Loucy (cell line): ENCODE measurements at regions not wholly inside any gene's neighbourhood (a gene's known extent, or its start where the extent isn't known, plus 50 kb on each side); places are given as distances from the start of the nearest gene placed in this dataset.
"Not testable (repeated sequence)": the region's sequence is repeated elsewhere in the genome, so short reads cannot be mapped to it uniquely, and the experiment has no call there.

ENCODE experiments used
- H2AFZ ChIP-seq: fragments of 200-600 bp; sonication (generic); 2 replicates; pipeline ENCODE4 v1.6.0; 2016; ENCODE audit warnings: antibody characterized with exemption, mild to moderate bottlenecking, low read length, moderate library complexity
- H3F3A ChIP-seq: fragments of 200-600 bp; 2 replicates; pipeline ENCODE4 v1.6.0; 2016; ENCODE audit warnings: antibody characterized with exemption, low read depth, mild to moderate bottlenecking
- H3K27me3 ChIP-seq: fragments of 200-600 bp; sonication (generic); 2 replicates; pipeline ENCODE4 v1.6.1; 2014; ENCODE audit warnings: low read length, mild to moderate bottlenecking; ENCODE audit not compliant: insufficient read depth, poor library complexity, severe bottlenecking
- H3K36me3 ChIP-seq: fragments of 200-600 bp; sonication (generic); 2 replicates; pipeline ENCODE4 v1.6.1; 2016; ENCODE audit warnings: low read length; ENCODE audit not compliant: insufficient read depth
- H3K4me1 ChIP-seq: fragments of 200-600 bp; sonication (generic); 2 replicates; pipeline ENCODE4 v1.5.1; 2014; ENCODE audit warnings: low read length, mild to moderate bottlenecking; ENCODE audit not compliant: insufficient read depth, poor library complexity, severe bottlenecking
- H3K4me2 ChIP-seq: fragments of 200-600 bp; sonication (generic); 2 replicates; pipeline ENCODE4 v1.6.0; 2014; ENCODE audit warnings: antibody characterized with exemption, low read length, low read depth, mild to moderate bottlenecking; ENCODE audit not compliant: poor library complexity, severe bottlenecking
- H3K4me3 ChIP-seq: fragments of 200-600 bp; sonication (generic); 2 replicates; pipeline ENCODE4 v1.5.1; 2014; ENCODE audit warnings: low read length, mild to moderate bottlenecking, mixed read lengths; ENCODE audit not compliant: poor library complexity, severe bottlenecking
- H3K79me2 ChIP-seq: fragments of 200-600 bp; sonication (generic); 2 replicates; pipeline ENCODE4 v1.6.1; 2014; ENCODE audit warnings: low read length; ENCODE audit not compliant: insufficient read depth
- H3K9ac ChIP-seq: fragments of 200-600 bp; sonication (generic); 2 replicates; pipeline ENCODE4 v1.6.0; 2014; ENCODE audit warnings: mild to moderate bottlenecking, low read depth, low read length, moderate library complexity; ENCODE audit not compliant: poor library complexity, severe bottlenecking
- H3K9me2 ChIP-seq: fragments of 200-600 bp; sonication (generic); replicated peaks from 2 replicates; pipeline ENCODE4 v1.6.1; 2016; ENCODE audit warnings: low read depth, low read length, mixed read lengths
- H3K9me3 ChIP-seq: fragments of 200-600 bp; sonication (generic); 2 replicates; pipeline ENCODE4 v1.6.1; 2014; ENCODE audit warnings: mild to moderate bottlenecking, antibody characterized with exemption, low read length, low read depth; ENCODE audit not compliant: insufficient read depth
- H4K20me1 ChIP-seq: fragments of 200-600 bp; sonication (generic); 2 replicates; pipeline ENCODE4 v1.6.0; 2014; ENCODE audit warnings: antibody characterized with exemption, low read length, mild to moderate bottlenecking; ENCODE audit not compliant: insufficient read depth, poor library complexity, severe bottlenecking
- EZH2phosphoT487 ChIP-seq: fragments of 200-600 bp; IDR thresholded peaks from 2 replicates; pipeline ENCODE4 v1.6.1; 2018; ENCODE audit warnings: antibody characterized with exemption, mild to moderate bottlenecking, moderate library complexity, borderline replicate concordance
- TF ChIP-seq, protein P1 (sequence below): fragments of 200-600 bp; sonication (generic); conservative IDR thresholded peaks from 2 replicates; pipeline ENCODE4 v1.5.1; 2014; ENCODE audit warnings: mild to moderate bottlenecking, antibody characterized with exemption, low read length

DNA sequence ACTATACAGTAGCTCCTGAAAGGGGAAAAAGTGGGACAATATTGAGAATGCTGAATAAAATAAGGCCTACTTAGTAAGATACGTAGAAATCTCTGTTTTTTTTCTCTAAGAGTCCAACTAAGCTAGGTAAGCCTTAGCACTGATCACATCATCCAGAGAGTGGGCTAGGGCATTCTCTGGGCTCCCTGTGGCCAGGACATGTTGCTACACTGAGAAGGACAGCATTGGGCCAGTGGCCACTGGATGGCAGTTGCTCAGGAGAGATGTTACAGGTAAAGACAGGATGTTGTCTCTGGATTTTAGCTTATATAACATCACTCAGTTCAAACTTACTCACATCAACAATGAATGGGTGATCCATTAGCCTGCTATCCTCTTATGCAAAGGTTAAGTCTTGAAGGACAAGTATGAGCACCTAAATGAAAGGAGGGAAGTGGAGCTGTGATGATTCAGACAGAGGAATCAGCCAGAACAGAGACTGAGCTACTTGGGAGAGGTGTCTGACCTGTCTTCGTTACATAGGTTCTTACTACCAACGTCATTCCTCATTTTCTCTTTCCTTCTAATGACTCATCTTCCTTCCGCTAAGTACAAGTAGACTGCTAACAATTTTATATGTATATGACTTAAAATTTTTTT, 226.6 kb upstream of the ADCY2 start:
- no peaks in the 10 kb centered on the region for H3K9me2 ChIP-seq
- H3K4me3 ChIP-seq, result no peak overlapping the region
- H3K36me3 ChIP-seq, result no peaks in the 10 kb centered on the region
- no peaks in the 10 kb centered on the region for H3F3A ChIP-seq
- no peaks in the 10 kb centered on the region for H3K79me2 ChIP-seq
- H3K27me3 ChIP-seq, result no peaks in the 10 kb centered on the region
- no peak overlapping the region for H3K9ac ChIP-seq
- no peaks in the 10 kb centered on the region for H3K4me1 ChIP-seq
- H2AFZ ChIP-seq, result no peak overlapping the region
- H3K9me3 ChIP-seq, result no peaks in the 10 kb centered on the region
- TF ChIP-seq, protein P1, sequence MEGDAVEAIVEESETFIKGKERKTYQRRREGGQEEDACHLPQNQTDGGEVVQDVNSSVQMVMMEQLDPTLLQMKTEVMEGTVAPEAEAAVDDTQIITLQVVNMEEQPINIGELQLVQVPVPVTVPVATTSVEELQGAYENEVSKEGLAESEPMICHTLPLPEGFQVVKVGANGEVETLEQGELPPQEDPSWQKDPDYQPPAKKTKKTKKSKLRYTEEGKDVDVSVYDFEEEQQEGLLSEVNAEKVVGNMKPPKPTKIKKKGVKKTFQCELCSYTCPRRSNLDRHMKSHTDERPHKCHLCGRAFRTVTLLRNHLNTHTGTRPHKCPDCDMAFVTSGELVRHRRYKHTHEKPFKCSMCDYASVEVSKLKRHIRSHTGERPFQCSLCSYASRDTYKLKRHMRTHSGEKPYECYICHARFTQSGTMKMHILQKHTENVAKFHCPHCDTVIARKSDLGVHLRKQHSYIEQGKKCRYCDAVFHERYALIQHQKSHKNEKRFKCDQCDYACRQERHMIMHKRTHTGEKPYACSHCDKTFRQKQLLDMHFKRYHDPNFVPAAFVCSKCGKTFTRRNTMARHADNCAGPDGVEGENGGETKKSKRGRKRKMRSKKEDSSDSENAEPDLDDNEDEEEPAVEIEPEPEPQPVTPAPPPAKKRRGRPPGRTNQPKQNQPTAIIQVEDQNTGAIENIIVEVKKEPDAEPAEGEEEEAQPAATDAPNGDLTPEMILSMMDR, result no peak
- no peak for TF ChIP-seq EZH2phosphoT487
- no peaks in the 10 kb centered on the region for H4K20me1 ChIP-seq
- no peak overlapping the region for H3K4me2 ChIP-seq

DNA sequence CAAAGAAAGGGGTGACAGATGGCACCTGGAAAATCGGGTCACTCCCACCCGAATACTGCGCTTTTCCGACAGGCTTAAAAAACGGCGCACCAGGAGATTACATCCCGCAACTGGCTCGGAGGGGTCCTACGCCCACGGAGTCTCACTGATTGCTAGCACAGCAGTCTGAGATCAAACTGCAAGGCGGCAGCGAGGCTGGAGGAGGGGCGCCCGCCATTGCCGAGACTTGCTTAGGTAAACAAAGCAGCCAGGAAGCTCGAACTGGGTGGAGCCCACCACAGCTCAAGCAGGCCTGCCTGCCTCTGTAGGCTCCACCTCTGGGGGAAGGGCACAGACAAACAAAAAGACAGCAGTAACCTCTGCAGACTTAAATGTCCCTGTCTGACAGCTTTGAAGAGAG, 225.2 kb upstream of the ADCY2 start:
- not testable (repeated sequence) for H3K4me2 ChIP-seq

DNA sequence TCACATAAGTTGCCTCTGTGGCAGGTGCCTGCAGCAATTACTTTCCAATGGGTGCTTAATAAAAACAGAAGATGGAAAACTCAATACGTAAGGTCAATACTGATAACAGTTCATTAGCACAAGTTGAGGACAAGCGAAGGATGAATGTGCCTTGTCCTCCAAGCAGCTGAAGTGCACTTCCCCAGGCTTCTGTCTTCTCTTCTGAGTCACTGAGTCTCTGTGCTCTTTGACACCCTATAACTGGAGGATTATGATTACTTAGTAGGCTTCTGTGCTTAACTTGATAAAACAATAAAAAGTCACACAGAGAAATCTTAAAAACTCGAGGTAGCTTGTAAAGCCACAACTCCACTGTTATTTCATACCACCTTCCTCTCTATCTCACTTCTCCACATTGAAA, 216.6 kb upstream of the ADCY2 start:
- H3K9me2 ChIP-seq, result no peaks in the 10 kb centered on the region
- H3K79me2 ChIP-seq, result no peaks in the 10 kb centered on the region
- H4K20me1 ChIP-seq, result no peaks in the 10 kb centered on the region
- no peaks in the 10 kb centered on the region for H3K27me3 ChIP-seq
- no peaks in the 10 kb centered on the region for H3K36me3 ChIP-seq
- TF ChIP-seq, protein P1, result no peak
- no peak for TF ChIP-seq EZH2phosphoT487
- no peaks in the 10 kb centered on the region for H3K9me3 ChIP-seq
- no peak overlapping the region for H2AFZ ChIP-seq
- no peak overlapping the region for H3K9ac ChIP-seq
- no peak overlapping the region for H3K4me2 ChIP-seq
- no peaks in the 10 kb centered on the region for H3K4me1 ChIP-seq
- no peaks in the 10 kb centered on the region for H3F3A ChIP-seq
- H3K4me3 ChIP-seq, result no peak overlapping the region

More for the DNA sequence above, 225.2 kb upstream of the ADCY2 start:
- H3K4me3 ChIP-seq, H4K20me1 ChIP-seq, H3F3A ChIP-seq, H3K36me3 ChIP-seq, H3K9me2 ChIP-seq, H3K4me1 ChIP-seq, H3K9me3 ChIP-seq, H3K9ac ChIP-seq, H2AFZ ChIP-seq, H3K27me3 ChIP-seq, H3K79me2 ChIP-seq: not testable (repeated sequence)

DNA sequence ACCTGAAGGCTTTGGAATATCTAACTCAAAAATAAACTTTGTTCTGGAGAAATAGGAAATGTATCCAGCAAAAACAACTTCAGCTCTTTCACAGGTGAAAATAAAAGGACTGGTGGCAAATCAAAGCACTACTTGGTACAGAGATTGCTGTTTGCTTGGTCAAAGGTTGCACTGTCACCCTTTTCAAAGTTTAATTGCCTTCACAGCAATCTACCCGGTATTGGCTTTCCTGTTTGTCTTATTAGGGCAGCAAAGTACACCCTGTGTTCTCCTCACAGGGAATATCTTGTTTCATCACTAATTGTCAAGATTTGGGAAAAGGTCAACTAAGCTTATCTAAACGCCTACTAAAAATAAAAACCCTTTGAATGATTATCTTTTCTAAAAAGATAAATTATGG, 214.1 kb upstream of the ADCY2 start:
- no peaks in the 10 kb centered on the region for H3K4me1 ChIP-seq
- no peaks in the 10 kb centered on the region for H3K9me2 ChIP-seq
- no peak overlapping the region for H2AFZ ChIP-seq
- H3K27me3 ChIP-seq, result no peaks in the 10 kb centered on the region
- TF ChIP-seq, protein P1, result no peak
- TF ChIP-seq EZH2phosphoT487, result no peak
- no peaks in the 10 kb centered on the region for H3K9me3 ChIP-seq
- H3K79me2 ChIP-seq, result no peaks in the 10 kb centered on the region
- H3K4me3 ChIP-seq, result no peak overlapping the region
- no peaks in the 10 kb centered on the region for H3K36me3 ChIP-seq
- H4K20me1 ChIP-seq, result no peaks in the 10 kb centered on the region
- H3F3A ChIP-seq, result no peaks in the 10 kb centered on the region
- no peak overlapping the region for H3K9ac ChIP-seq
- no peak overlapping the region for H3K4me2 ChIP-seq
